ENCODE measurements at regions not wholly inside any gene's neighbourhood (a gene's known extent, or its start where the extent isn't known, plus 50 kb on each side); places are given as distances from the start of the nearest gene placed in this dataset.
"Not testable (repeated sequence)": the region's sequence is repeated elsewhere in the genome, so short reads cannot be mapped to it uniquely, and the experiment has no call there.

GRCh38 chr3:16023881-16024280 is 150.6 kb upstream of the GALNT15 start:
- TF ChIP-seq ARNT (IDR thresholded peaks at IDR 0.05); SP1 (IDR thresholded peaks at IDR 0.05); ZNF384 (IDR thresholded peaks at IDR 0.05); ELF4 (IDR thresholded peaks at IDR 0.05); TARDBP (IDR thresholded peaks at IDR 0.05); CTBP1 (IDR thresholded peaks at IDR 0.05; ENCODE audit: borderline replicate concordance); BHLHE40 (IDR thresholded peaks at IDR 0.05; ENCODE audit: borderline replicate concordance); FOXM1 (IDR thresholded peaks at IDR 0.05; ENCODE audit: borderline replicate concordance); NFRKB (IDR thresholded peaks at IDR 0.05); PKNOX1 (IDR thresholded peaks at IDR 0.05); FOXA1 (IDR thresholded peaks at IDR 0.05): not testable (repeated sequence)

Data from HEK293T (cell line).